ENCODE measurements at regions not wholly inside any gene's neighbourhood (a gene's known extent, or its start where the extent isn't known, plus 50 kb on each side); places are given as distances from the start of the nearest gene placed in this dataset.

DNA sequence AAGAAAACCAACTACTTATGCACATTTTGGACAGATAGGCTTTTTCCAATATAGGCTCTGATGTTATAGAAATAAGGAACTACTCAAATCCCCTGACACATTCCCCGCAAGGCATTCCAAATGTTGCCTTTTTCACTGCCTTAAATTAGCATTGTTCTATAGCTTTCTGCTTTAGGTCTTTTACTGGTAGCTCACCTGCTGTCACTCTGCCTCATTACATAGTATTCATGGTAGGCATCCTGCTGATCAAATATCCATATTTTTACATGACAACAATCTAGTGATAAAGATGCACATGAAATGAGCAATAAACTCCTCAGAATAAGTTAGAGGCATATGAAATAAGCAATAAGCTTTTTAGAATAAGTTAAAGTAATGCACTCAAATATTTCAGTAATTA lies 542.7 kb downstream of the FAM133A start:
- no peaks in the 10 kb centered on the region for H3K4me1 ChIP-seq (ENCODE audit: control insufficient read depth, insufficient read depth, low read length, poor library complexity, severe bottlenecking)
- Mint-ChIP-seq H3K4me3 (no peak overlapping the region), H3K9me3 (peaks cover 0 to 4% (median 0%) of the 10 kb centered on the region in 7 donors), H3K27me3 (no peaks in the 10 kb centered on the region), H3K36me3 (no peaks in the 10 kb centered on the region), H3K27ac (no peak overlapping the region), H3K4me1 (no peaks in the 10 kb centered on the region)
- no peak overlapping the region for H3K4me3 ChIP-seq (ENCODE audit: low read depth, low read length)
- no peaks in the 10 kb centered on the region for H3K27me3 ChIP-seq (ENCODE audit: control insufficient read depth, insufficient read depth, low read length)
- H3K27ac ChIP-seq (ENCODE audit: insufficient read depth, low read length, poor library complexity, severe bottlenecking), result no peak overlapping the region
- ATAC-seq (ENCODE audit: low read depth in 2 of 2), result no peak
- no peaks in the 10 kb centered on the region for H3K36me3 ChIP-seq (ENCODE audit: control insufficient read depth, insufficient read depth, low read length)
- no peaks in the 10 kb centered on the region for H3K9me3 ChIP-seq (ENCODE audit: control insufficient read depth in 2 of 2, low read length in 2 of 2)
- DNase-seq, result no peak

- H3K27ac Mint-ChIP-seq, result no peak overlapping the region
- no peaks in the 10 kb centered on the region for H3K36me3 Mint-ChIP-seq
- ATAC-seq (ENCODE audit: low read depth in 2 of 2), result no peak
- no peak overlapping the region for H3K4me3 Mint-ChIP-seq
- no peaks in the 10 kb centered on the region for H3K4me1 Mint-ChIP-seq
- H3K27me3 ChIP-seq (ENCODE audit: control insufficient read depth, insufficient read depth, low read length), result no peaks in the 10 kb centered on the region
- no peaks in the 10 kb centered on the region for H3K36me3 ChIP-seq (ENCODE audit: control insufficient read depth, insufficient read depth, low read length)
- H3K27me3 Mint-ChIP-seq, result no peaks in the 10 kb centered on the region
- DNase-seq, result no peak
- no peaks in the 10 kb centered on the region for H3K9me3 ChIP-seq (ENCODE audit: control insufficient read depth in 2 of 2, low read length in 2 of 2)
- no peak overlapping the region for H3K4me3 ChIP-seq (ENCODE audit: low read depth, low read length)
- H3K4me1 ChIP-seq (ENCODE audit: control insufficient read depth, insufficient read depth, low read length, poor library complexity, severe bottlenecking), result no peaks in the 10 kb centered on the region
- H3K27ac ChIP-seq (ENCODE audit: insufficient read depth, low read length, poor library complexity, severe bottlenecking), result no peak overlapping the region
- peaks cover 0 to 7% (median 0%) of the 10 kb centered on the region in 7 donors for H3K9me3 Mint-ChIP-seq
Observed at GRCh38 chrX:94252211-94252610, 578.2 kb downstream of the FAM133A start.

DNA sequence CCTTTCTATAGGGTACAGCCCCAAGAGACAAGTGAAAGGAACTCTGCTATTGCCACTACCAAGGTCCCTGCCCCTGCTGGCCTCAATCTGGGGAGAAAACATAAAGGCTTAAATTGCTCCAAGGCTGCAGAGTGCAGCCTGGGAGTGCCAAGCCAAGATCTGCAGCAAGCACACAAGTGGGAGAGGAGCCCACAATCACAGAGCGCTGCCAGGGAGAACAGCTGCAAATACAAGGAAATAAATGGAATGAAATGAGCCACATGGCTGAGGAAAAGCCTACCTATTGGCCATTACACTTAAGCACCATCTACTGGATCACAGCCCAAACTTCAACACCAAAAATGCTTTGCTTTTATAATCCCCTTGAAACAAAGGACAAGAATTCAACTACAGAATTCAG lies 582.4 kb downstream of the FAM133A start:
- no peaks in the 10 kb centered on the region for H3K36me3 Mint-ChIP-seq
- no peak overlapping the region for H3K4me3 Mint-ChIP-seq
- H3K9me3 ChIP-seq (ENCODE audit: control insufficient read depth in 2 of 2, low read length in 2 of 2), result no peaks in the 10 kb centered on the region
- no peaks in the 10 kb centered on the region for H3K27me3 Mint-ChIP-seq
- H3K4me1 ChIP-seq (ENCODE audit: control insufficient read depth, insufficient read depth, low read length, poor library complexity, severe bottlenecking), result no peaks in the 10 kb centered on the region
- no peaks in the 10 kb centered on the region for H3K36me3 ChIP-seq (ENCODE audit: control insufficient read depth, insufficient read depth, low read length)
- H3K4me1 Mint-ChIP-seq, result no peaks in the 10 kb centered on the region
- ATAC-seq (ENCODE audit: low read depth in 2 of 2) (no peak), DNase-seq (no peak)
- H3K27me3 ChIP-seq (ENCODE audit: control insufficient read depth, insufficient read depth, low read length), result no peaks in the 10 kb centered on the region
- peaks cover 0 to 9% (median 4%) of the 10 kb centered on the region in 7 donors for H3K9me3 Mint-ChIP-seq
- H3K27ac Mint-ChIP-seq, result no peak overlapping the region
- no peak overlapping the region for H3K4me3 ChIP-seq (ENCODE audit: low read depth, low read length)
- H3K27ac ChIP-seq (ENCODE audit: insufficient read depth, low read length, poor library complexity, severe bottlenecking), result no peak overlapping the region

- H3K4me1 ChIP-seq (ENCODE audit: control insufficient read depth, insufficient read depth, low read length, poor library complexity, severe bottlenecking), result no peaks in the 10 kb centered on the region
- DNase-seq (no peak), ATAC-seq (ENCODE audit: low read depth in 2 of 2) (no peak)
- Mint-ChIP-seq H3K27ac (no peak overlapping the region), H3K27me3 (no peaks in the 10 kb centered on the region), H3K4me1 (no peaks in the 10 kb centered on the region), H3K36me3 (no peaks in the 10 kb centered on the region), H3K9me3 (peaks cover 0 to 10% (median 2%) of the 10 kb centered on the region in 7 donors), H3K4me3 (no peak overlapping the region)
- no peak overlapping the region for H3K4me3 ChIP-seq (ENCODE audit: low read depth, low read length)
- H3K9me3 ChIP-seq (ENCODE audit: control insufficient read depth in 2 of 2, low read length in 2 of 2), result no peaks in the 10 kb centered on the region
- H3K27me3 ChIP-seq (ENCODE audit: control insufficient read depth, insufficient read depth, low read length), result no peaks in the 10 kb centered on the region
- H3K36me3 ChIP-seq (ENCODE audit: control insufficient read depth, insufficient read depth, low read length), result no peaks in the 10 kb centered on the region
- H3K27ac ChIP-seq (ENCODE audit: insufficient read depth, low read length, poor library complexity, severe bottlenecking), result no peak overlapping the region
Observed at GRCh38 chrX:94265323-94265722, 591.3 kb downstream of the FAM133A start.

- no peaks in the 10 kb centered on the region for H3K36me3 ChIP-seq (ENCODE audit: control insufficient read depth, insufficient read depth, low read length)
- H3K9me3 Mint-ChIP-seq, result peaks cover 0 to 4% (median 0%) of the 10 kb centered on the region in 7 donors
- ATAC-seq (ENCODE audit: low read depth in 2 of 2) (no peak), DNase-seq (no peak)
- no peaks in the 10 kb centered on the region for H3K4me1 ChIP-seq (ENCODE audit: control insufficient read depth, insufficient read depth, low read length, poor library complexity, severe bottlenecking)
- no peak overlapping the region for H3K4me3 Mint-ChIP-seq
- H3K27me3 Mint-ChIP-seq, result no peaks in the 10 kb centered on the region
- H3K27ac ChIP-seq (ENCODE audit: insufficient read depth, low read length, poor library complexity, severe bottlenecking), result no peak overlapping the region
- H3K36me3 Mint-ChIP-seq, result no peaks in the 10 kb centered on the region
- H3K27ac Mint-ChIP-seq, result no peak overlapping the region
- H3K9me3 ChIP-seq (ENCODE audit: control insufficient read depth in 2 of 2, low read length in 2 of 2), result peaks cover 0 to 2% of the 10 kb centered on the region in 2 experiments
- no peak overlapping the region for H3K4me3 ChIP-seq (ENCODE audit: low read depth, low read length)
- no peaks in the 10 kb centered on the region for H3K27me3 ChIP-seq (ENCODE audit: control insufficient read depth, insufficient read depth, low read length)
- no peaks in the 10 kb centered on the region for H3K4me1 Mint-ChIP-seq
Observed at GRCh38 chrX:94288325-94288724, 614.3 kb downstream of the FAM133A start.

DNA sequence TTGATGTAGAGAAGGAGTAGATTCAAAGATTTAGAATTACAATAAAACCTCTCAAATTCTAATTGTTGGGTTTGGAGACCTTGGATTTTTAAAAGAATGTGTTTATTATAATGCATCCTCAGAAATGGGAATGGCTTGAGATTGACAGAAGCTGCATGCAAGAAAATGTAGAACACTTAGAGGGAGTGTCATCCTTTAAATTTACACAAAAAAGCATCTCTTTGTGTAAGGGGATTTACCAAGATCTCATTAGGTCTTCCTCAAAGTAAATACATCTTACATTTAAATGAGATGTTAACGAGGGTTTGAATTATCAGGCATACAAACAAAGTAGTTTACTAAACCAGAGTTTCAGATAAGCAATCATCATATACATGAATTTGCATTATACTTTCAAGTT lies 615.0 kb downstream of the FAM133A start:
- Mint-ChIP-seq H3K4me3 (no peak overlapping the region), H3K27me3 (no peaks in the 10 kb centered on the region), H3K27ac (no peak overlapping the region), H3K4me1 (no peaks in the 10 kb centered on the region), H3K9me3 (peaks cover 0 to 4% (median 0%) of the 10 kb centered on the region in 7 donors), H3K36me3 (no peaks in the 10 kb centered on the region)
- no peak overlapping the region for H3K27ac ChIP-seq (ENCODE audit: insufficient read depth, low read length, poor library complexity, severe bottlenecking)
- no peaks in the 10 kb centered on the region for H3K36me3 ChIP-seq (ENCODE audit: control insufficient read depth, insufficient read depth, low read length)
- H3K4me1 ChIP-seq (ENCODE audit: control insufficient read depth, insufficient read depth, low read length, poor library complexity, severe bottlenecking), result no peaks in the 10 kb centered on the region
- DNase-seq (no peak), ATAC-seq (ENCODE audit: low read depth in 2 of 2) (no peak)
- peaks cover 0 to 2% of the 10 kb centered on the region in 2 experiments for H3K9me3 ChIP-seq (ENCODE audit: control insufficient read depth in 2 of 2, low read length in 2 of 2)
- no peaks in the 10 kb centered on the region for H3K27me3 ChIP-seq (ENCODE audit: control insufficient read depth, insufficient read depth, low read length)
- no peak overlapping the region for H3K4me3 ChIP-seq (ENCODE audit: low read depth, low read length)

DNA sequence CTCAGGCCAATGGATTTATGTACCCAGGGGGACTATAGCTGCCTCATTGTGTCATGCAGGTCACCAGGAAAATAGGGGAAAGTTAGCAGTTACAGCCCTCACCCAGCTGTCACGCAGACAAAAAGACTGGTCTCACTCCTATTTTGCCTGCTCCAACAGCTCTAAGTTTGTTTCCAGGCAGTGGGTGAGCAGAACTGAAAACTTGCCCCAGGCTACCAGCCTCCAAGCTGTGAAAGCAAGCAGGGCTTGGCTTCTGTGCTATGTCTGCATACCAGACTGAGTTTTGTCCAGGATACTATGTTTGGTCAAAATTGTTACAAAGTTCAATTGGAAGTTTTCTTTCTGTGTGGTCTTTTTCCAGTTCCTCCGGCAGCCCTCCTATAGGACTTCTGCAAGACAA lies 628.4 kb downstream of the FAM133A start:
- Mint-ChIP-seq H3K27ac (no peak overlapping the region), H3K4me3 (no peak overlapping the region), H3K4me1 (no peaks in the 10 kb centered on the region), H3K36me3 (no peaks in the 10 kb centered on the region), H3K27me3 (no peaks in the 10 kb centered on the region), H3K9me3 (peaks cover 0 to 14% (median 2%) of the 10 kb centered on the region in 7 donors)
- no peak overlapping the region for H3K27ac ChIP-seq (ENCODE audit: insufficient read depth, low read length, poor library complexity, severe bottlenecking)
- no peaks in the 10 kb centered on the region for H3K4me1 ChIP-seq (ENCODE audit: control insufficient read depth, insufficient read depth, low read length, poor library complexity, severe bottlenecking)
- no peak for DNase-seq
- no peaks in the 10 kb centered on the region for H3K27me3 ChIP-seq (ENCODE audit: control insufficient read depth, insufficient read depth, low read length)
- peaks cover 0 to 7% of the 10 kb centered on the region in 2 experiments for H3K9me3 ChIP-seq (ENCODE audit: control insufficient read depth in 2 of 2, low read length in 2 of 2)
- H3K4me3 ChIP-seq (ENCODE audit: low read depth, low read length), result no peak overlapping the region
- H3K36me3 ChIP-seq (ENCODE audit: control insufficient read depth, insufficient read depth, low read length), result no peaks in the 10 kb centered on the region
- ATAC-seq (ENCODE audit: low read depth in 2 of 2), result no peak

- Histone ChIP-seq H3K27ac (ENCODE audit: insufficient read depth, low read length, poor library complexity, severe bottlenecking) (no peak overlapping the region), H3K36me3 (ENCODE audit: control insufficient read depth, insufficient read depth, low read length) (no peaks in the 10 kb centered on the region), H3K9me3 (ENCODE audit: control insufficient read depth in 2 of 2, low read length in 2 of 2) (no peaks in the 10 kb centered on the region), H3K27me3 (ENCODE audit: control insufficient read depth, insufficient read depth, low read length) (no peaks in the 10 kb centered on the region), H3K4me1 (ENCODE audit: control insufficient read depth, insufficient read depth, low read length, poor library complexity, severe bottlenecking) (no peaks in the 10 kb centered on the region), H3K4me3 (ENCODE audit: low read depth, low read length) (no peak overlapping the region)
- H3K36me3 Mint-ChIP-seq, result no peaks in the 10 kb centered on the region
- H3K27ac Mint-ChIP-seq, result no peak overlapping the region
- H3K27me3 Mint-ChIP-seq, result no peaks in the 10 kb centered on the region
- ATAC-seq (ENCODE audit: low read depth in 2 of 2) (no peak), DNase-seq (no peak)
- H3K4me3 Mint-ChIP-seq, result no peak overlapping the region
- H3K4me1 Mint-ChIP-seq, result no peaks in the 10 kb centered on the region
- no peaks in the 10 kb centered on the region for H3K9me3 Mint-ChIP-seq
Observed at GRCh38 chrX:94329182-94329581, 655.2 kb downstream of the FAM133A start.
